ENCODE measurements at regions not wholly inside any gene's neighbourhood (a gene's known extent, or its start where the extent isn't known, plus 50 kb on each side); places are given as distances from the start of the nearest gene placed in this dataset.

DNA sequence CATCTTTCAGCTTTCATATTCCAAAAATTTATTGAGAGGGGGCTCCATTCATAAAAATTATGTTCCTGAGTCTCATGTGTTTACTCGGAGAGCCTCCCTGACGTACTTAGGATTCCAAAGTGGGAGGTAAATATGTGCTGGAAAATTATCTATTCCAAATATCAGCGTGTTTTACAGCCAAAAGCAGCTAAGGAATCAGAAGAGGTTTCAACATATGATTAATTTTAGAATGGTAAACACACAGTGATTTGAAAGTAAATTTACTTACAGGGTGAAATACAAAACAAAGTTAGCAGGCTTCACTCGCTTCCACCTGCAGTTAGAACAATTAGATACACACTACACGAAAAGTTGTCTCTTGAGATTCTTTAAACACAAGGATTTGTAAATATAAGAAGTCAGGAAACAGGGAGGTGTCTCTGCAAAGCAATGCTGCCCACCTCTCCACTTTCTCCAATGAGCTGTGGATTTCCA lies 313.8 kb upstream of the NBEA start:
- H3K27ac Mint-ChIP-seq = no peak overlapping the region
- H3K9me3 Mint-ChIP-seq = peaks cover 5% of the 10 kb centered on the region
- no peaks in the 10 kb centered on the region for H3K4me1 Mint-ChIP-seq
- H3K27me3 Mint-ChIP-seq = peaks cover 13% of the 10 kb centered on the region
- no peaks in the 10 kb centered on the region for H3K36me3 Mint-ChIP-seq
- H3K4me3 Mint-ChIP-seq = no peak overlapping the region

DNA sequence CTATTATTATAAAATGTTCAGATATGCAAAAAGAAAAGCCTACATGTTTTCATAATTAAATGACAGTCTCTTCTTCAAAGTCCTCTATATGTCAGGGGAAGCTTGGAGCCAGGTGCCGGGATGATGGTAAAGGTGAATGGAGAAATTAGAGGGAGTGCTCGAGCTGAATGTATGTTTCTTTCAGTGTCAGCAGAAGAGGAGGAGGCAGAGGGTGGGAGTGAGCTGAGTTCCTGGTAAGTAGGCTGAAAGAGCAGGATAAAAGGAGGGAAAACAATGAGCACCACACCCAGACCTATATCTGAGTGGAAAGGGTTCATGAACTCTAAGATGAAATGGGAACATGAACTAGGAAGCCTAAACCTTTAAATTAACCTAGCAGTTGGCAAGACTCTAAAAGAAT lies 307.6 kb upstream of the NBEA start:
- Mint-ChIP-seq H3K9me3 (peaks cover 11% of the 10 kb centered on the region), H3K27ac (no peak overlapping the region), H3K4me3 (no peak overlapping the region), H3K36me3 (no peaks in the 10 kb centered on the region), H3K27me3 (peaks cover 5% of the 10 kb centered on the region), H3K4me1 (no peaks in the 10 kb centered on the region)

DNA sequence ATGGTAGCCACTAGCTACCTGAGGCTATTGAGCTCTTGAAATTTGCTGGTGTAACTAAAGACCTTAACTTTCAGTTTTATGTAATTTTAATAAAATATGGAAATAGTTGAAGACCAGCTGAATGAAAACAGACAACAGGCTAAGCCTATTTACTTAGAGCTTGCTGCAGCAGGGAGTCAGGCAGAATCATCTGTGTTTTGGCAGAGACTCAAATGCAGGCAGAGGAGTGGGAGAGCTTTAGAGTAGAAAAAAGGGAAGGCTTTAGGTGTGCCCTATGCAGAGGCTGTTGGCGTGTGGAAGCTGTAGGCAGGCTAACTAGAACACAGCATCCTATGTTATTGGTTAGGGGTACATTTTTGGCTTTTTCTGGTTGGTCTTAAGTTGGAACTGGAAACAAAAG lies 304.9 kb upstream of the NBEA start:
- no peaks in the 10 kb centered on the region for H3K4me1 Mint-ChIP-seq
- H3K36me3 Mint-ChIP-seq = no peaks in the 10 kb centered on the region
- no peak overlapping the region for H3K4me3 Mint-ChIP-seq
- H3K27me3 Mint-ChIP-seq = peaks cover 3% of the 10 kb centered on the region
- H3K9me3 Mint-ChIP-seq = peaks cover 11% of the 10 kb centered on the region
- H3K27ac Mint-ChIP-seq = no peak overlapping the region

DNA sequence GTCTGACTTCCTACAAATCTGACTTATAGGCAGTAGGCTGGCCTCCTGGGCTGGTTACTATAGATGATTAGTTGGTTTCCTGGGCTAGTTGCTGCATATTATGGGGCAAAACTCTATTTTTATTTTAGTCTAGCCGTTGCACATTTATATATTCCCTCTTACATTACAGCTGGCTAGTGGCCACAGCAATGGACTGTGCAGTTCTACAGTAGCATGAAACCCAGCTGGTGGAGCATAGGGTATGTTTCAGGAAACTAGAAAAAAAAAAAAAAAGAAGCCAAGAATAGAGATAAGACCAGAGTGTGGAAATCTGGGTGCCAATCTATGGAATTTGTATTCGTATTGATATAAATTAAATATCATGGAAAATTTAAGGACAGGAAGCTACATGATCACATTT lies 304.4 kb upstream of the NBEA start:
- Mint-ChIP-seq H3K27me3 (no peaks in the 10 kb centered on the region), H3K4me1 (no peaks in the 10 kb centered on the region), H3K27ac (no peak overlapping the region), H3K9me3 (peaks cover 6% of the 10 kb centered on the region), H3K4me3 (no peak overlapping the region), H3K36me3 (no peaks in the 10 kb centered on the region)

DNA sequence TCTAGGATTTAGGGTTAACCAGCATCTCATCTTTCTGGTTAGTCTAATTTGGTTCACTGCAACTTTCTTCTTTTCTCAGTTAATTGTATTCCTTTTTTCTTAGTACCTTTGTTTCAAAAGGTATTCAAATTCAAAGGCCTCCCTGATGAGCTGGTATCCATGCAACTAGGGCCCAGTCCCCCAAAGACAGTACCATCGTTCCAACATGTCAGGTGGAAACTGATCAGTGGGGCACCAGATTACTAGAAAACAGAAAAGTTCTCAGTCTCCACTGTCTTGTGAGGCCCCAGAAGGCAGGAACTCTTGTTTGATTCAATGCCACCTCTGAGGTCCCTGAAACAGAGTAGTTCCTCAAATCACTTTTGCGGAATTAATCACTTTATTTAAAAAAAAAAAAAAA lies 303.2 kb upstream of the NBEA start:
- Mint-ChIP-seq H3K27me3 (no peaks in the 10 kb centered on the region), H3K4me3 (no peak overlapping the region)

DNA sequence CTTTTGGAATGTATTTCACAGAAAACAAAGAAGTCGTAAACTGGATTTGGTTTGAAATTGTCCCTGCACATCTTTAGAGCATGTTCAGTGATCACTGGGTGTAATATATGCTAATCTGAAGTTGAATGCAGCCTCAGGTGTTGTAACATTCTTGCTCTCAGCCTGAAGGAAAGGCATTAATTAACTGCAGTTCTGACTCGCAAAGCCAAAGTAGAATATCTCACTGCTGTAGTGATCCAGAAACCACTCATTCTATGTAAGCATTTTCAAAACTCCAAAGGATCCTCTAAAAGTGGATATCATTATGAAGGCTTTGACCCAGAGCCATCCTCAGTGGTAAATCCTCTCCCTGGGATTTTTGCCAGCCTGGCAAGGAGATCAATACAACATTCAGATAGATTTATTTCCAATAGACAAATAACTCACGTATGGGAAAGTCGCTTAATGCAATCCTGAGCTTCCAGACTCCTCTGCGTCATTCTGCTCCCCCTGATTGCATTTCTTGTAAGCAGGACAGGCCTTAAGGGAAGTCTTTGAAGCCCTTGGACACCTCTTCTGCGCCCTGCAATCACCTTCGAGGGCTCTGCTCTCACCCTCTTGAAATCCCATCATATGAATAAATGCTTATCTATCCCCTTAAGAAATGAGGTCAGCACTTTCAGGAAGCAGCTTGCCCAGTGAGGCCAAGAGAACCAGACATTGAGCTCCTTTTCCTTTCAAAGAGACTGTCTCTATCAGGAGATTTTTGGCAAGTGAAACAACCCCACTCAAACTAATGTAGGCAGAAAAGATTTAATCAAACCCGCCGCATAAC lies 301.7 kb upstream of the NBEA start:
- H3K4me3 Mint-ChIP-seq = no peak overlapping the region
- H3K36me3 Mint-ChIP-seq = no peaks in the 10 kb centered on the region
- no peak overlapping the region for H3K27ac Mint-ChIP-seq
- no peaks in the 10 kb centered on the region for H3K4me1 Mint-ChIP-seq
- H3K9me3 Mint-ChIP-seq = peaks cover 6% of the 10 kb centered on the region
- H3K27me3 Mint-ChIP-seq = no peaks in the 10 kb centered on the region

More for the DNA sequence above, 303.2 kb upstream of the NBEA start:
- Mint-ChIP-seq H3K27ac (no peak overlapping the region), H3K4me1 (no peaks in the 10 kb centered on the region), H3K9me3 (peaks cover 6% of the 10 kb centered on the region), H3K36me3 (no peaks in the 10 kb centered on the region)

DNA sequence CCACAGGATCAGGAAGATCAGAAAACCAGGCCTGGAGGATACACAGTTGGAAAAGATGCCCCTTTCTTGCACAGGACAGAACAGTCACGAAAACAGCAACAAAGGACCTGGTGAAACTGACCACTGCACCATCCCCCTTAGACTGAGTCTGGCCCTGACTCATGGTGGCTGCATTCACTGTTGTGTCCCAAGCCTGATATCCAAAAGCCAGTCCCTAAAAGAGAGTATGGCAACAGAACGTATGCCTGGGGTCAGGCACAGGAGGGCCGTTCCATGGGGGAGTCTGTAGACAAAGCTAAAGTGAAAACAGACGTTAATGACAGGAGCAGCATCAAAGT lies 301.1 kb upstream of the NBEA start:
- H3K36me3 Mint-ChIP-seq = no peaks in the 10 kb centered on the region
- no peak overlapping the region for H3K27ac Mint-ChIP-seq
- no peaks in the 10 kb centered on the region for H3K4me1 Mint-ChIP-seq
- peaks cover 12% of the 10 kb centered on the region for H3K9me3 Mint-ChIP-seq
- H3K27me3 Mint-ChIP-seq = no peaks in the 10 kb centered on the region
- no peak overlapping the region for H3K4me3 Mint-ChIP-seq

DNA sequence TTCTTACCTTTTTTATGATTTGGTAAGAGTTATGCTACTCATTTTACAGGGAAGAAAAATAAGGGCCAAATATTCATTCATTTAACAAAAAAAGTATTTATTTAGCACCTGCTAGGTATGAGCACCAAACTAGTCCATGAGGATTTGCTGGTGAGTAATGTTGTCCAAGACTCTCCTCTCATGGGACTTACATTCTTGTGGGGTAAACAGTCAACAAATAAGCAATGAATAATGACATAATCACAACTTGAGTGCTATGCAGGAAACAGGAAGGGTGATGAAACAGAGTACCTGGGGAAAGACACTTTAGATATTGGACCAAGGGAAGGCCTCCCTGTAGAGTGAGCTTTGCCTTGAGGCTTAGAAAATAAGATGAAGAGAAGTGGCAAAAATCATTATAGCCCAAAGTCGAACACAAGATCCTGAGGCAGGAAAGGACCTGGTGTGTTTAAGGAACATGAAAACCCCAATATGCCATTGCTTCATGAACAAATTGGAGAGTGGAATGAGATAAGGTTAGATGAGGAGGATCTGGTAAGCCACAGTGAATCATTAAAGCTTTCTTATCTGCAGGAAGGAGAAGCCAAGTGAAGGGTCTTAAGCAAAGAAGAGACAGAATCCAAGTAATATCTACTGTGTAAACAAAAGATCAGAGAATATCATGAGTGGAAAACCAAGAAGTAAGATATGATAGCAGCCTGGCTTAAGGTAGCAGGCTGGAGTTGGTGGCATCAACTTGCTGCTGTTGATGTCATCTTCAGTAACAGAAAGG lies 294.5 kb upstream of the NBEA start:
- peaks cover 1% of the 10 kb centered on the region for H3K27me3 Mint-ChIP-seq
- H3K4me3 Mint-ChIP-seq = no peak overlapping the region
- peaks cover 25% of the 10 kb centered on the region for H3K9me3 Mint-ChIP-seq
- no peak overlapping the region for H3K27ac Mint-ChIP-seq
- H3K4me1 Mint-ChIP-seq = no peaks in the 10 kb centered on the region
- H3K36me3 Mint-ChIP-seq = no peaks in the 10 kb centered on the region

DNA sequence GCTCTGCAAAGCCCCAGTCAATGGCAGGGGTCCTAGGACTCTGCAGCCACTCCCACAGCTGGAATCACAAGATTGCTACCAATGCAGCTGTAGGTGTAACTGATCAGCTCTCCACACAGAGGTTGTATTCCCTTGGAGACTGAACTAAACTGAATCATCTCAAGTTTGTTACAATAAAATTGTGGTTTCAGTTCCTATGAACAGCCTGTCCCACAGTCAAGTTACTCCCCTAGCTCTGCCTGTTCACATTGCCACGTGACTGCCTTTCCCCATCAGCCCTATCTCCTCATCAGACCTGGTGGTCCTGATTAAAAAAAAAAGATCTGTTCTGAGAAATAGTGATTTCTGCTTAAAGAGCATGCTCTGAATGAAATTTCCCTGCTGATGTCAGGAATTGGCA lies 287.9 kb upstream of the NBEA start:
- H3K9me3 Mint-ChIP-seq = no peaks in the 10 kb centered on the region
- H3K36me3 Mint-ChIP-seq = no peaks in the 10 kb centered on the region
- no peaks in the 10 kb centered on the region for H3K27me3 Mint-ChIP-seq
- H3K4me3 Mint-ChIP-seq = no peak overlapping the region
- no peak overlapping the region for H3K27ac Mint-ChIP-seq
- H3K4me1 Mint-ChIP-seq = no peaks in the 10 kb centered on the region

DNA sequence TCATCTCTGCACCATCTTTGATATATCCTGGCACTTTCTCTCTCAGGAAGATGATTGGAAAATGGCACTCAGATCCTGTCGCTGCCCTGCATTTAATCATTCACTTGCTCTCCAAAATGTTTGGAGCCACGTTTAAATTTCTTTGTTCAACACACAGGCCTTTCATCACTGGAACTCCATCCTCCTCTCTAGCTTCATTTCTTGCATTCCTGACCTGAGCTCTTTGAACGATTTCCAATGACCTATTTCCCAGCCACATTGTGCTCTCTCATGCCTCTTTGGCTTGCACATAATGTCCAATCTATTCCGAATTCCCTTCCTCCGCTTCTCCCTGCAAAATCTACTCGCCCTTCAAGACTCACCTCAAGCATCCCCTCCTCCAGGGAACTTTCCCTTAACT lies 287.4 kb upstream of the NBEA start:
- Mint-ChIP-seq H3K4me1 (no peaks in the 10 kb centered on the region), H3K9me3 (no peaks in the 10 kb centered on the region), H3K27me3 (no peaks in the 10 kb centered on the region), H3K27ac (no peak overlapping the region), H3K36me3 (no peaks in the 10 kb centered on the region), H3K4me3 (no peak overlapping the region)

DNA sequence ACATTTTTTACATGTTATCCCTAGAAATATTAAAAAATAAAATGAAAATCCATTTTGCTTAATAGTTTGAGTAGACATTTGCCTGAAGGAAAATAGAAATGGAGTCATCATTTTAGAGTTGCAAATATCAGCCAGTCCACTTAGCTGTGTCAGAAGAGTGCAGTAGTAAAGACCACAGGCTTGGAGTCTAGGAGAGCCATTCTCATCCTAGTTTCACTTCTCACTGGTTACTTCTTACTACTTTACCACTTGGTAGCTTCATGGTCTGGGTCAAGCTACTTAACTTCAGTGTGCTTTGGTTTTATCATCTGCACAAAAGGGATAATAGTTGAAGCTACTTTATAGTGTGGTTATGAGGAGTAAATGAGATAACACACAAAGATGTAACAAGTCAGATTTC lies 286.5 kb upstream of the NBEA start:
- Mint-ChIP-seq H3K4me1 (no peaks in the 10 kb centered on the region), H3K27me3 (no peaks in the 10 kb centered on the region), H3K36me3 (no peaks in the 10 kb centered on the region), H3K9me3 (no peaks in the 10 kb centered on the region), H3K27ac (no peak overlapping the region), H3K4me3 (no peak overlapping the region)

DNA sequence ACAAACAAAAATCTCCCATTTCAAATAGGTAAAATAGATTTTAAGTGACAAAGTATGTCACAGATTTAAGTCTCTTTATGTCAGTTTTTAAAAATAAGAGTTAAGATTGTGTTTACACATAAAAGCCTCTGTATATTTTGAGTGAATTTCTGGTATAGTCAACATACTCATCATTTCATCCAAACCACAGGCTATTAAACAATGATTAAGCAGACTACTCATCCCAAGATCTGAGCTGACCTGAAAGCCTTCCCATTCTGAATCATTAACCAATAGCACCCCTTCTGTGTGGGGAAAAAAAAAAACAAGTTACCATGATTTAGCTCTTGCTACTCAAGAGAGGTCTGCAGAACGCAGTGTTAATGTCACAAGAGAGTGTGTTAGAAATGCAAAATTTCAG lies 284.4 kb upstream of the NBEA start:
- Mint-ChIP-seq H3K4me1 (no peaks in the 10 kb centered on the region), H3K27ac (no peak overlapping the region), H3K4me3 (no peak overlapping the region), H3K9me3 (no peaks in the 10 kb centered on the region), H3K36me3 (no peaks in the 10 kb centered on the region), H3K27me3 (no peaks in the 10 kb centered on the region)

DNA sequence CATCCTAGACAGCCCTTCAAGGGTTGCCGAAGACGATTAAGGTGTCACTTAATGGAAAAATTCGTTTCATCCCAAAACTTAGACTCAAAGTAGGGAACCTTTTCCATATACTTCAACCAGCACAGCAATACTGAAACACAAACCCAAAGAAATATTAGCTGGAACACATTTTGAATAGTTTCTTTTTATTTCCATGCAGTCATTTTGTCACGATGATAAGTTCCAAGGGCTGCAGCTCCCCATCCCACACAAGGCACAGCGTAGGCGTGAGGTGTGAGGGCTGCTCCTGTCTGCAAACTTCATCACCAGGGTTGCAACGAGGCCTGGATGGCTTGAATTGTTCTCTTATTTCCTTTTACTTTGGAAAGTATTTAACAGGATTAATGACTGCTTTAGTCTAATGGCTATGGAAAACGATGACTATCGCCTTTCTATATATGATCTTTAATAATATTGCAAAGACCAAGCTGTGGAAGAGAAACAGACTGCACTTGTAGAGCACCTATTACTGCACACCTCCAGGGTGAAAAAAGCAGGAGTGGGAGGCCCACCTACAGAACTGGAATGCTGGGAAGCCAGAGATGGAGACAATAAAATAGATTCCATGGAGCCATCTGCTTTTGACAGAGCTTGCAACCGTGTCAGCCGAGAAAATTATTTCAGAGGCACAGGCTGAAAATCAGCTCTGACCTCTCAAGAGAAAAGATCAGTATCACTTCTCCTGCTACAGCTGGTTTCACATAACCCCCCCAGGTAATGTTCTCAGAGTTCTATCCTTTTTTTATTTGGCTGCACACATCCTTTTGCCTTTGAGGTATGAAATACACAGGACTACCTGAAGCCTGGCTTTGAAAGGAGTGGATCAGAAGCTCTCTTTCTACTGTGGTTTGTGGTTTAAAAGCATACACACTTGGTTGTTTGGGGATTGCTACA lies 274.5 kb upstream of the NBEA start:
- H3K4me3 Mint-ChIP-seq = no peak overlapping the region
- no peaks in the 10 kb centered on the region for H3K27me3 Mint-ChIP-seq
- peaks cover 9% of the 10 kb centered on the region for H3K9me3 Mint-ChIP-seq
- H3K4me1 Mint-ChIP-seq = no peaks in the 10 kb centered on the region
- no peak overlapping the region for H3K27ac Mint-ChIP-seq
- H3K36me3 Mint-ChIP-seq = no peaks in the 10 kb centered on the region

DNA sequence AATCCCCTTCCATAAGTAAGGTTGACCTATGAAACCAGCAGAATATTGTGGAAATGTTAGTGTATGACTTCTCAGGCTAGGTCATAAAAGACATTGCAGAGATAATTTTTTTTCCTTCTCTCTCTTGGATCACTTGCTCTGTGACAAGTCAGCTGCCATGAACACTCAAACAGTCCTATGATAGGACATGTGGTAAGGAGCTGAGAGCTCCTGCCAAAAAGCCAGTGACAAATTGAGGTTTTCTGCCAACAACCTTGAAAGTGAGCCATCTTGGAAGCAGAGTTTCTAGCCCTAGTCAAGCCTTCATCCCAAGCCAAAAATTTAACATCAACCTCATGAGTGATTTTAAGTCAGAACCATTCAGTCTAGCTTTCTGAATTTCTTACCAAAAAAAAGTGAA lies 270.9 kb upstream of the NBEA start:
- H3K27ac Mint-ChIP-seq = no peak overlapping the region
- no peaks in the 10 kb centered on the region for H3K4me1 Mint-ChIP-seq
- H3K27me3 Mint-ChIP-seq = no peaks in the 10 kb centered on the region
- H3K9me3 Mint-ChIP-seq = peaks cover 5% of the 10 kb centered on the region
- no peaks in the 10 kb centered on the region for H3K36me3 Mint-ChIP-seq
- no peak overlapping the region for H3K4me3 Mint-ChIP-seq

DNA sequence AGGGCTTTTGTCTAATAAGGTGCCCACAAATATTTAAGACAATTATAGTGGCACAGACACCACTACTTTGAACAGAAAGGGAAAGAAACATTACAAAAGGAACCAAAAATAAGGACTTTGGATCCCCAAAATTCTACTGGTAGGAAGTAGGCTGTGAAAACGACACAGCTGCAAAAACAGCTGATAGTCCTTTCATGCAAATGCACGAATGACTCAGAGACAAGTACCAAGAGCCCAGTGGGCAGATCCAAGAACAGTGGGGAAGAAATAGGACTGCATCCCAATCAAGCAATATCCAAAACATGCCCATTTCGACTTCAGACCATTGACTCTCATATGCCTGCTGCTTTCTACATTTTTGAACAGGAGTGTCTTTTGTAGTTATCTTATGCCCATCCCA lies 269.4 kb upstream of the NBEA start:
- Mint-ChIP-seq H3K4me1 (no peaks in the 10 kb centered on the region), H3K4me3 (no peak overlapping the region), H3K27ac (no peak overlapping the region), H3K27me3 (no peaks in the 10 kb centered on the region), H3K36me3 (no peaks in the 10 kb centered on the region), H3K9me3 (peaks cover 5% of the 10 kb centered on the region)

DNA sequence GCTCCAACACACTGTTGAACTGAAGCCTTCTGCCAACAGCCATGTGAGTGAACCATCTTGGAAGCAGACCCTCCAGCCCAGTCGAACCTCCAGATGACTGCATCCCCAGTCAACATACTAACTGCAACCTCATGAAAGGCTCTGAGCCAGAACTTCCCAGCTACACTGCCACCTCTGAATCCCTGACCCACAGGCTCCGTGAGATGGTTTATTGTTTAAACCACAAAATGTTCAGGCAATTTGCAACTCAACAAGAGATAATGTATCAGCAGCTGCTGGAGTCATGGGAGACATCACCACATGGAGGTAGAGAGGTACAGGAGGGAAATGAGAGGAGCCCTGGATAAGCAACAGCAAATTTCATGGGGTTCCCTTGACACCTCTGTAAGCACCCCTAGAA lies 266.4 kb upstream of the NBEA start:
- Mint-ChIP-seq H3K27ac (no peak overlapping the region), H3K4me3 (no peak overlapping the region), H3K4me1 (no peaks in the 10 kb centered on the region), H3K9me3 (peaks cover 5% of the 10 kb centered on the region), H3K27me3 (no peaks in the 10 kb centered on the region), H3K36me3 (no peaks in the 10 kb centered on the region)
